ENCODE measurements at regions not wholly inside any gene's neighbourhood (a gene's known extent, or its start where the extent isn't known, plus 50 kb on each side); places are given as distances from the start of the nearest gene placed in this dataset.

- Histone ChIP-seq H3K36me3 (ENCODE audit: control insufficient read depth, low read length) (no peaks in the 10 kb centered on the region), H3K9me3 (ENCODE audit: control insufficient read depth, insufficient read depth, low read length) (no peaks in the 10 kb centered on the region), H3K27me3 (ENCODE audit: control insufficient read depth, low read length) (no peaks in the 10 kb centered on the region), H3K4me1 (ENCODE audit: control insufficient read depth, low read length) (no peaks in the 10 kb centered on the region), H3K27ac (ENCODE audit: low read depth, low read length) (no peak overlapping the region), H3K4me3 (ENCODE audit: low read length) (no peak overlapping the region), H4K20me1 (ENCODE audit: control insufficient read depth, insufficient read depth, low read depth, low read length) (no peaks in the 10 kb centered on the region), H3K4me2 (ENCODE audit: low read length) (no peak overlapping the region), H3K79me2 (ENCODE audit: control insufficient read depth, low read length) (no peaks in the 10 kb centered on the region), H3K9me2 (replicated peaks; ENCODE audit: control insufficient read depth, low read length) (no peaks in the 10 kb centered on the region), H3F3A (ENCODE audit: control insufficient read depth, insufficient read depth) (no peaks in the 10 kb centered on the region)
- no peak for TF ChIP-seq EZH2phosphoT487 (IDR thresholded peaks at IDR 0.05; ENCODE audit: borderline replicate concordance, low read length)
- TF ChIP-seq CTCF (IDR thresholded peaks at IDR 0.05; ENCODE audit: low read depth, low read length, poor library complexity, severe bottlenecking) = no peak
Observed at GRCh38 chr16:19967561-19967960, 82.9 kb upstream of the GPRC5B start.

GRCh38 chr16:19963301-19963700 is 78.7 kb upstream of the GPRC5B start:
- no peaks in the 10 kb centered on the region for H4K20me1 ChIP-seq (ENCODE audit: control insufficient read depth, insufficient read depth, low read depth, low read length)
- H3K4me3 ChIP-seq (ENCODE audit: low read length) = no peak overlapping the region
- no peaks in the 10 kb centered on the region; the same call in 1 of the 2 replicates for H3K9me2 ChIP-seq (replicated peaks; ENCODE audit: control insufficient read depth, low read length)
- no peaks in the 10 kb centered on the region for H3K36me3 ChIP-seq (ENCODE audit: control insufficient read depth, low read length)
- TF ChIP-seq EZH2phosphoT487 (IDR thresholded peaks at IDR 0.05; ENCODE audit: borderline replicate concordance, low read length) (no peak), CTCF (IDR thresholded peaks at IDR 0.05; ENCODE audit: low read depth, low read length, poor library complexity, severe bottlenecking) (no peak)
- no peaks in the 10 kb centered on the region for H3K9me3 ChIP-seq (ENCODE audit: control insufficient read depth, insufficient read depth, low read length)
- no peaks in the 10 kb centered on the region for H3K79me2 ChIP-seq (ENCODE audit: control insufficient read depth, low read length)
- H3K4me1 ChIP-seq (ENCODE audit: control insufficient read depth, low read length) = no peaks in the 10 kb centered on the region
- no peaks in the 10 kb centered on the region for H3F3A ChIP-seq (ENCODE audit: control insufficient read depth, insufficient read depth)
- H3K27ac ChIP-seq (ENCODE audit: low read depth, low read length) = no peak overlapping the region
- no peak overlapping the region for H3K4me2 ChIP-seq (ENCODE audit: low read length)
- H3K27me3 ChIP-seq (ENCODE audit: control insufficient read depth, low read length) = no peaks in the 10 kb centered on the region

- TF ChIP-seq EZH2phosphoT487 (IDR thresholded peaks at IDR 0.05; ENCODE audit: borderline replicate concordance, low read length) (no peak), CTCF (IDR thresholded peaks at IDR 0.05; ENCODE audit: low read depth, low read length, poor library complexity, severe bottlenecking) (no peak)
- H3K27me3 ChIP-seq (ENCODE audit: control insufficient read depth, low read length) = no peaks in the 10 kb centered on the region
- H3K4me2 ChIP-seq (ENCODE audit: low read length) = no peak overlapping the region
Observed at GRCh38 chr16:19960183-19960582, 75.5 kb upstream of the GPRC5B start.

More at GRCh38 chr16:19960183-19960582, 75.5 kb upstream of the GPRC5B start:
- Histone ChIP-seq H3F3A (ENCODE audit: control insufficient read depth, insufficient read depth) (no peaks in the 10 kb centered on the region), H3K4me1 (ENCODE audit: control insufficient read depth, low read length) (no peaks in the 10 kb centered on the region), H3K27ac (ENCODE audit: low read depth, low read length) (no peak overlapping the region), H3K9me2 (replicated peaks; ENCODE audit: control insufficient read depth, low read length) (no peaks in the 10 kb centered on the region; the same call in 1 of the 2 replicates), H4K20me1 (ENCODE audit: control insufficient read depth, insufficient read depth, low read depth, low read length) (no peaks in the 10 kb centered on the region), H3K9me3 (ENCODE audit: control insufficient read depth, insufficient read depth, low read length) (no peaks in the 10 kb centered on the region), H3K4me3 (ENCODE audit: low read length) (no peak overlapping the region), H3K36me3 (ENCODE audit: control insufficient read depth, low read length) (no peaks in the 10 kb centered on the region), H3K79me2 (ENCODE audit: control insufficient read depth, low read length) (no peaks in the 10 kb centered on the region)
